COLO829 (cell line): ENCODE measurements at regions not wholly inside any gene's neighbourhood (a gene's known extent, or its start where the extent isn't known, plus 50 kb on each side); places are given as distances from the start of the nearest gene placed in this dataset.
"Not testable (repeated sequence)": the region's sequence is repeated elsewhere in the genome, so short reads cannot be mapped to it uniquely, and the experiment has no call there.

ENCODE experiments used
- DNase-seq: peaks from one replicate; pipeline ENCODE4 v3.0.0; 2012; ENCODE audit warnings: low spot score

GRCh38 chr4:106869551-106869950 is 166.6 kb downstream of the DKK2 start:
- no peak for DNase-seq

DNA sequence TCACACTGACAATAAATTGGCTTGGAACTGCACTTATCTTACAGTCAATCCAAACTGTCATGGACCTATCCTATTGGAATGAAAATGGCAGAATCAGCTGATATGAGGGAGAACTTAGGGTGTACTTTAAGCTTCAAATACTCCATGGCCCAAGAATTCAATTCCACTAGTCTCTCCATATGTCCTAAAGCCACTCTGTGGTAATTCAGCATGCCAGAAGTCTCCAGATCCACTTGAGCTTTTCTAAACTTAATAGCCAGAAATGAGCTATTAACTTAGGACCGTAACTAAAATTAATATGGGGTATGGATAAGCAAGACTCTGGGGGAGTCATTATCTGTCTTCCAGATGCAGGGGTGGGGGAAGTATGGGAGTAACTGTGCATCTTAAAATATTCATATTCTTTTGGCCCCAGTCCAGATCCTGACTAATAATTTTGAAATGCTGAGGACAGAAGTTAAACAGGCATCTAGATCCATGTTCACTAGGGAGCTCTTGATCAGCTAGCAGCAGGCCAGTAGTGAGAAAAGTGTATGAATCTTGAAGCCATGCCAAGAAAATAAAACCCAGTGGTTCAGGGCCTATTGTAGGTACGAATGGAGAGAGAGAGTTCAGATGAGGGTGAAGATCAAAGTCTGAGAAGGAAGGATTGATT is 167.6 kb downstream of the DKK2 start:
- no peak for DNase-seq

DNA sequence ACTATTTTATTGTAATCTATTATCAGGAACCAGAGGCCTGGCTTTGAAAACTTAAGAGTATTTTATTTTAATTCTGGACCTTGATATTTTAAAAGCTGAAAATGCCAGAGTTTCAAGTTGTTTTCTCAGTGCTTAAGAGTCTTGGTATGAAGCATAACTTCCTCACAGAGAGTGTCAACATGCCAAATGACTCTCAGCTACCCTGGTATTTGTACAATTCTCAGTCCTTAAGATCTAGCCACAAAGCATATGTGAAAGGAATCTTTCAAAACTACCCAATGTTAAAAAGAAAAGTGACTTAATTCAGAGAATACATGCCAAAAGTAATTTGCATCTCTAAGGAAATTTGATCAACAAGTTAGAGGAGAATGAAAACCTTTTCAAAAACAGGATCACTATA is 171.9 kb downstream of the DKK2 start:
- no peak for DNase-seq

DNA sequence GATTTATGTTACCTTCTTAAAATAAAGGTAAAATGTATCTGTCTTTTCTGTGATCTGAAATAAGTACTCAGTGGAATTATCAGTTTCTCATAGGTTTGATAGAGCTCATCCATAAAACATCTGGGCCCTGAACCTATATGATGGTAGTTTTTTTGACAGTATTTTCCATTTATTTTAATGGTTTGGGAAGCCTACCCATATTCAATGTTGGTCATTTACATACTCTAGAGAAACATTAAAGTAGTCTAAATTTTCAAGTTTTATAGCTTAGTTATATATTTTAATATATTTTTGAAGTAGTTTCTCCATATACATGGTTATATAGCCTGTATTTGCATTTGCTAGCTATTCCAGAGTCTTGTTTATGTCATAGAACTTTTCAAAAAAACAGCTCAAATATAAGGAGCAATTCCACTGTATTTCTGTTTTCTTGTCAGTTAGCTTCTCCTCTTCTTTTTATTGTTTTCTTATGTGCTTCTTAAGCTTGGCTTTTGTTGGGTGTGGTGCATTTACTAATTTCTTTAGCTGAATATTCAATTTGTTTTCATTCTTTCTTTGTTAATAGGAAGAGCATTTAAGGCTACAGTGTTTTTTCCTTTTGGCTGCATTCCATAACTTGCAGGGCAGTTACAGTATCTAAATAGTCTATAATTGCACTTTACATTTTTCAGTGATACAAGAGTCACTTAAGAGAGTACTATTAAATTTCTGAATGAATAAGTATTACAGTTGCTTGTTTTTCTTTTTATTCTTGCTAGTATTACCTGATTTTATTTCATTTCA is 181.4 kb downstream of the DKK2 start:
- no peak for DNase-seq

DNA sequence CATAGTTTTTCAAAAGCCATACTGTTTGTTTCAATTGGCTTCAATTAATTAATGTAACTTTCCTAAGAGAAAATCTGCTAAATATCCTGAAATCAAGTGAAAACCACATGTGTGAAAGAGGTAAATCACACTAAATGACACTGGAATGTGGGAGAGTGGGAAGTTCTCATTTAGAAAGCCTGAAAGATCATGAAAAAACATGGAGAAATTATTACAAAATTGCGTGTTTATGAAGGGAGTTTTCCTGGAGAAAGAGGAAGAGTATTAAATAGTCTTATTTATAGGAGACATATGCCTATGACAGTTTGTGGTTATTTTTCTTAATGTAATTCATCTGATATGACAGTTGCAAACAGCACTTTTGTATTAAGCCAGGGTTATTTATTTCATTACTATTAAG is 183.7 kb downstream of the DKK2 start:
- DNase-seq = no peak

DNA sequence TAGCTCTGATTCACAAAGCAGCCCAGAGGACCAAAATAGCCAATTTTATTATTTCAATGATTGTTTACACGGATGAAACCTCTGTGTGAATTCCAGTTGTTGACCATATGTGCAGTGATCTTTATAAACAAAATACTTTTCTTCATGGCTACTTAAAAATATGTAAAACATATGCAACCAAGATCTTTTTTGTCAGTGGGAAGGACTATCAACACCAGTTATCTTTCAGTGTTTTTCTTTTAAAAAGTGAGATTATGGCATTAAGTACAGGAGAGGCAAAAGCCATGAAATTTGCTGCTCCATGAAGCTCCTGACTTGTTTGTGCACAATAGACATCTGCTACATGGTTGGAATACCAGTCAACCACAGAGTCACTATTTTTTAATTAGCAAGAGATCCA is 184.4 kb downstream of the DKK2 start:
- no peak for DNase-seq

GRCh38 chr4:106850691-106851090 is 185.4 kb downstream of the DKK2 start:
- DNase-seq = no peak

DNA sequence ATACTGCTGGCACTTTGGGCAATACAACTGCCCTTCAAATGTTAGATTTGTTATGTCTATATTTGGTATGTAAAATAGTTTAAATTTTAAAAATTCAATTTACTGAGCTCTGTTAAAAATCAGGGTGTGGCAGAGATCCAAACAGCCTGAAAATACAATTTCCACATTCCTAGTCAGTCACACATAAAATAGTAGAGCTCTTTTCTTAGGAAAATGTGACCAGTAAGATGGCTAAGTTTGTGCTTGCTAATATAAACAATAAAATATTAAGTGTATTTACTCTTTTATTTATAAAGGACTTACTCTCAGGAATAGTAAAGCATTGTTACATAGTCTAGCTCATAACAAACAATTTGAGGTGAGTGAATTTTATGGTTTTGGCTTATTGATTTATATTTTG is 200.2 kb downstream of the DKK2 start:
- DNase-seq = no peak

DNA sequence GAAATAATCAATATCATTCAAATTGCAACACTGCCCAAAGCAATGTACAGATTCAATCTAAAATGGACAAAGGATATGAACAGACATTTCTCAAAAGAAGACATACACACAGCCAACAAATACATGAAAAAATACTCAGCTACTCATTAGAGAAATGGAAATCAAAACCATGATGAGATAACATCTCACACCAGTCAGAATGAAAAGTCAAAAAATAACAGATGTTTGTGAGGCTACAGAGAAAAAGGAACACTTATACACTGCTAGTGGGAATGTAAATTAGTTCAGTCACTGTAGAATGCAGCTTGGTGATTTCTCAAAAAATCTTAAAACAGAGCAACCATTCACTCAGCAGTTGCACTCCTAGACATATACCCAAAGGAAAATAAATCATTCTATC is 205.2 kb downstream of the DKK2 start:
- DNase-seq = no peak

- no peak for DNase-seq
Measured at GRCh38 chr4:106818764-106819163, 217.3 kb downstream of the DKK2 start.

DNA sequence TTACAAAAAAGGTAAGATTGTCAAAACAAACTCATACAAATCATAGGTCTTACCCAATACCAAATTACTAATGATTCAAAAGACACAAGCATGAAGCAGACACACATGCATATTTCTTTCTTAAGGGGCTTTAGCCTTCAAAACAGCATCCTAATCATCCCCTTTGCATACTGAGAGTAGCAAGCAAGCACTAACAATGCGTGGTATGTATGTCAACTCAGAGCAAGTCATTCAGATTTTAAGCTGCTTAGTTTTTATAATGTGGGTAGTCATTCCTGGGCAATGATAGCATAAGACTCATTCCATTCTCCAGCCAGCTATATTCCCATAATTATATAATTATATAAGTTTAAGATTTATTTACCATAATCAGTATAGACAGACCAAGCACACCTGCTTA is 219.6 kb downstream of the DKK2 start:
- no peak for DNase-seq

- DNase-seq = no peak
Measured at GRCh38 chr4:106810122-106810521, 226.0 kb downstream of the DKK2 start.

DNA sequence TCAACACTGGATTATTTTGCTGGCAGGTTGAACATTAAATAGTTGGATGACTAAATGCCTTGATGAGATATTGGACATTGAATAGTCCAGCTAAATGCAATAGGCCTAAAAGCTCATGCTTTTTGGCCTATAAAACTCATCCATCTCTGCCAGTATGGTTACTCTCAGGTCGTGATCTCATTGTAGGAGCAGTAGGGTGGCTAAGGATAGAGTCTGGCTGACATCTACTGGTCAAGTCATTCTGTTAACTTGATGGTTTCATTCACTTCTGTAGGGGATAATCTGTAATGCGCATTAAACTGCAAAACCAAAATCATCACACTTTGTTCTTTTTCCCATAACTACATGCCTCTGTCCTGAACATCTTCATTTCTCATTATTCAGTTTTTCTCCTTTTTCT is 227.0 kb downstream of the DKK2 start:
- peak; percentile 35 for DNase-seq

DNA sequence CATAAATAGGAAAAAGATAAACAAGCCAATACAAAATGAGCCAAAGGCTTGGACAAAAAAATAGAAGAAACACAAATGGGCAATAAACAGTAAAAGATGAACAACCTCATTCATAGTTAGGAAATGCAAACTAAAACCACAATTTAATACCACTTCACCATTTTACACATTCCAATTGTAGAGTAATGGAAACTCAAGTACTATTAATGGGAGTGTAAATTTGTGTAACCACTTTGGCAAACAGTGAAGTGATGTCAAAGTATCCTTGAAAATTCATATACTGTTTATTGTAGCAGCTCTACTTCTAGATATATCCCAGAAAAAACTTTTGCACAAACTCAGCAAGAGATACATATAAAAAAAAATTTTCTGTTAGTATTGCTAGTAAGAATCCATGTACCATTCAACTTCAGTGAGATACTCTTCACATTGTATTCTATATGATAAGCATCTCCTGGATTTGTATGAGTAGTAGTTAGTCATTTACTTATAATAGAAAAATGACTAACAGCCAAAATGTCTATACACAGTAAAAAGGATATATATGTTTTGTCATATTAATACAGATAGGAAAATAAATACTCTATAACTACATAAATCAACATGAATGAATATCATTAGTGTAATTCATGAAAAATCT is 229.8 kb downstream of the DKK2 start:
- no peak for DNase-seq

GRCh38 chr4:106803083-106803482 is 233.0 kb downstream of the DKK2 start:
- peak; percentile 16 for DNase-seq

- DNase-seq = no peak
Measured at GRCh38 chr4:106801386-106801785, 234.7 kb downstream of the DKK2 start.

DNA sequence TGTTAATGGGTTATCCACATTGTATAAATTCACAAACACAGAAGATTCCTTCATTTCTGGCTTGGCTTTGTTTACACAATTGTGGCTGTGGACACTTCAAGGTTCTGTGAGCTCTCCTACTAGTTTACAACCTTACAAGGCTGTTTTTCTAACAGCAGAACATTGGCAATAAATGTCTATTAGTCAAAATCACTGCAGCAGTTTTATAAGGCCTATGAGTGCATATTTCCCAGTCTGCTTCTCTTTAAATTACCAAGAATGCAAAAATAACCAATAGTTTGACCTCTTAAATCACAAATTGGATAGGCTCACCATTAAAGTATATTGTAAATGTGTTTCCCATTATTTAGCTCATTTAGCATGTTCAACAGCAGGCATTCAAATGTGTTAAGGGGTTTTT is 239.2 kb downstream of the DKK2 start:
- no peak for DNase-seq

- DNase-seq = no peak
Measured at GRCh38 chr4:106795326-106795725, 240.8 kb downstream of the DKK2 start.

GRCh38 chr4:106793933-106794332 is 242.2 kb downstream of the DKK2 start:
- no peak for DNase-seq

DNA sequence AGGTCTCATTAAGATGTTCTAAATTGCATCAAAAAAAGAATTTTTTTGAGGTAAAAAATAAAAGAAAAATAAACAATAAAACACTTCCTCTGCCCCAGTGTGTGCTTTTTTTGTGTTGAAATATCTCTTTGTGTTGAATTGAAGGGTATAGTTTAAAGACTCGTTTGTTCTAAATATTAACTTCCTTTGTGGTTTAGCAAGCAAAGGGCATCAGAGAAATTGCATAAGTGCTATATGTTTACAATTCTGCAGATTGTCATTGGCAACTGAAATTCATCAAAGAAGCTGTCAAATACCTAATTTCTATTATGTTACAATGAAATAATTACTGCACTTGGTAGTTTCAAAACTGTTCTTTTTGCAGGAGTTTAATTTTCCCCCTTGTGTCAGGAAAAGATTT is 260.5 kb downstream of the DKK2 start:
- DNase-seq = peak; percentile 50

DNA sequence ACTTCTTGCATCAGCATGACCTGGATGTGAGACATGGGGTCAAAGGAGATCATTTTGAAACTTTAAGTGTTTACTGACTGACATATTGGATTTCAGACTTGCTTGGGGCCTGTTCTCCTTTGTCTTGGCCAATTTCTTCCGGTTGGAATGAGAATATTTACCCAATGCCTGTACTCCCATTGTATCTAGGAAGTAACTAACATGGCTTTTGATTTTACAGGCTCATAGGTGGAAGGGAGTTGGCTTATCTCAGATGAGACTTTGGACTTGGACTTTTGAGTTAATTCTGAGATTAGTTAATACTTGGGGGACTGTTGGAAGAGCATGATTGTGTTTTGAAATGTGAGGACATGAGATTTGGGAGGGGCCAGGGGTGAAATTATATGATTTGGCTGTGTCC is 262.1 kb downstream of the DKK2 start:
- not testable (repeated sequence) for DNase-seq

DNA sequence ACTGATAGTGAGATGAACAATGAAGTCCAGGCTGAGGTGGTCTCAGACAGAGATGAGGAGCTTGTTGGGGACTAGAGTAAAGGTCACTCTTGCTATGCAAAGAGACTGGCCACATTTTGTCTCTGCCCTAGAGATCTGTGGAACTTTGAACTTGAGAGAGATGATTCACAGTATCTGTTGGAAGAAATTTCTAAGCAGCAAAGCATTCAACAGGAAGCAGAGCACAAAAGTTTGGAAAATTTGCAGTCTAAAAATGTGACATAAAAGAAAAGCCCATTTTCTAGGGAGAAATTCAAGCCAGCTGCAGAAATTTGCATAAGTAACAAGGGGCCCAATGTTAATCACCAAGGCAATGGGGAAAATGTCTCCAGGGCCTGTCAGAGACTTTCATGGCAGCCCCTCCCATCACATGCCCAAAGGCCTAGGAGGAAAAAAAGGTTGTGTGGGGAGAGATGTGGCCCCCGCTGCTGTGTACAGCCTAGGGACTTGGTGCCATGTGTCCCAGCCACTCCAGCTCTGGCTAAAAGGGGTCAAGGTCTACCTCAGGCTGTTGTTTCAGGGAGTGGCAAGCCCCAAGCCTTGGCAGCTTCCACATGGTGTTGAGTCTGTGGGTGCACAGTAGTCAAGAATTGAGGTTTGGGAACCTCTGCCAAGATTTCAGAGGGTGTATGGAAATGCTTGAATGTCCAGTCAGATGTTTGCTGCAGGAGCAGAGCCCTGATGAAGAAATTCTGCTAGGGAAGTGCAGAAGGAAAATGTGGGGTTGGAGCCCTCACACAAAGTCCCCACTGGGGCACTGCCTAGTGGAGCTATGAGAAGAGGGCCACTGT is 262.8 kb downstream of the DKK2 start:
- no peak for DNase-seq

GRCh38 chr4:106767991-106768390 is 268.1 kb downstream of the DKK2 start:
- DNase-seq = no peak
